Spinal cord (tissue), 9 donors: ENCODE measurements at regions not wholly inside any gene's neighbourhood (a gene's known extent, or its start where the extent isn't known, plus 50 kb on each side); places are given as distances from the start of the nearest gene placed in this dataset.
"Not testable (repeated sequence)": the region's sequence is repeated elsewhere in the genome, so short reads cannot be mapped to it uniquely, and the experiment has no call there.

Experiments used
- DNase-seq, 6 donors: peaks; one replicate each; pipeline versions ENCODE4 v3.0.0 to v3.0.0-alpha.2; 2013 to 2015; ENCODE audit warnings: low spot score in 6 of 6, low read depth in 4 of 6
- H3K27ac ChIP-seq: one replicate; pipeline ENCODE4 v1.5.1; 2013; ENCODE audit warnings: low read depth, low read length, control low read depth
- H3K27me3 ChIP-seq: one replicate; pipeline ENCODE4 v1.6.1; 2013; ENCODE audit warnings: low read length; ENCODE audit not compliant: control insufficient read depth, insufficient read depth
- H3K36me3 ChIP-seq: one replicate; pipeline ENCODE4 v1.6.1; 2013; ENCODE audit warnings: low read length; ENCODE audit not compliant: control insufficient read depth, insufficient read depth
- H3K4me1 ChIP-seq: one replicate; pipeline ENCODE4 v1.6.1; 2013; ENCODE audit warnings: low read length; ENCODE audit not compliant: control insufficient read depth, insufficient read depth
- H3K4me3 ChIP-seq: one replicate; pipeline ENCODE4 v1.5.1; 2013; ENCODE audit warnings: low read depth, low read length, control low read depth
- H3K9me3 ChIP-seq: one replicate; pipeline ENCODE4 v1.6.1; 2013; ENCODE audit warnings: low read length; ENCODE audit not compliant: control insufficient read depth, insufficient read depth
- WGBS: methylation state at CpG from one replicate; pipeline ENCODE4 v1.1.5; 2013; ENCODE audit warnings: missing lambda C conversion rate; ENCODE audit not compliant: insufficient coverage; 5-methylcytosine and 5-hydroxymethylcytosine counted together
- donor health status: healthy.

DNA sequence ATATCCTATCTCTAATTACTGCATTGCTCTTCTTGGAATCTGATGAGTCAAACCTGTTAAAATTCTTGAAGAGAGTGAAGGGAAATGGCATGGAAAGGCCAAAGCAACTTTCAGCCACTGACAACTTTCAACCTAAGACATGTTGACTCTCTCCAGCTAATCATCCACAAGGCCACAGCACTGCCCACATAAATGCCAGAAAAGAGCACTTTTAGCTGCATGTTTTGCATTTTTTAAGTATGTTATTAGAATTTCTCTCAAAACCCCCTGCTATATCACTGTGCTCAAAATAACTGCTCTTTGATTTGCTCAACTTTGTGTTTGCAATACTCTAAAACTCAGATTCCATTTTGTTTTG, 352.5 kb downstream of the ADGRL2 start:
- Histone ChIP-seq H3K27ac (no peak overlapping the region), H3K27me3 (no peaks in the 10 kb centered on the region), H3K9me3 (no peaks in the 10 kb centered on the region), H3K4me1 (no peaks in the 10 kb centered on the region), H3K4me3 (no peak overlapping the region), H3K36me3 (no peaks in the 10 kb centered on the region)
- no peak for DNase-seq

- H3K36me3 ChIP-seq, result no peaks in the 10 kb centered on the region
- H3K27me3 ChIP-seq, result no peaks in the 10 kb centered on the region
- peak in 1 of 6 donors; percentile 60 for DNase-seq
- 69% methylated on average over 3 of the region's 5 CpGs for WGBS
- H3K4me1 ChIP-seq, result no peaks in the 10 kb centered on the region
- no peak overlapping the region for H3K27ac ChIP-seq
- no peak overlapping the region for H3K4me3 ChIP-seq
- H3K9me3 ChIP-seq, result no peaks in the 10 kb centered on the region
These were observed 351.9 kb downstream of the ADGRL2 start for GRCh38 chr1:82152356-82153271.

DNA sequence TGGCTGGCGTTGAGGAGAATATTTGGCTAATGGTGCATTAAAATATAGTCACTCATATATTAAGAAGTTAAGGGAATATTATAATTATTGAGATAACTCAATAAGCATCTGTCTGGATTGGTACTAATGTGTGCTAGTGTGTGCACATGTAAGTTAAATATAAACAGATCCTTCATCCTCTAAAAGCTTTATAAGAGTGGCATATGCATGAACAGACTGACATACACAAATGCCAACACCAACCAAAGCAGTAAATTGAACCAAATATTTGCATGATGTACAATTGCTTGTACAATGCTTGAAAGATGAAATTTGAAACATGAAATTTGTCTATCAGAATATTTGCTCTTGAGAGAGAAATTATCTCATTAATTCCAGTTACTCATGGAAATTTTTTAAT, 344.9 kb downstream of the ADGRL2 start:
- DNase-seq, result peak in 1 of 6 donors; percentile 52
- WGBS, result no CpG with 5 or more reads among the region's 1 CpG
- no peak overlapping the region for H3K27ac ChIP-seq
- H3K27me3 ChIP-seq, result no peaks in the 10 kb centered on the region
- H3K36me3 ChIP-seq, result no peaks in the 10 kb centered on the region
- H3K4me1 ChIP-seq, result no peaks in the 10 kb centered on the region
- no peaks in the 10 kb centered on the region for H3K9me3 ChIP-seq
- H3K4me3 ChIP-seq, result no peak overlapping the region

- no peak for DNase-seq
- Histone ChIP-seq H3K27ac (no peak overlapping the region), H3K4me1 (no peaks in the 10 kb centered on the region), H3K27me3 (no peaks in the 10 kb centered on the region), H3K9me3 (no peaks in the 10 kb centered on the region), H3K4me3 (no peak overlapping the region), H3K36me3 (no peaks in the 10 kb centered on the region)
- WGBS, result 100% methylated on average over 2 of the region's 3 CpGs
These were observed 342.5 kb downstream of the ADGRL2 start for GRCh38 chr1:82143108-82143833.

- Histone ChIP-seq H3K36me3 (no peaks in the 10 kb centered on the region), H3K4me1 (no peaks in the 10 kb centered on the region), H3K4me3 (no peak overlapping the region), H3K9me3 (no peaks in the 10 kb centered on the region), H3K27ac (no peak overlapping the region), H3K27me3 (no peaks in the 10 kb centered on the region)
- no CpG with 5 or more reads among the region's 2 CpGs for WGBS
- DNase-seq, result peak in 1 of 6 donors; percentile 59
These were observed 340.7 kb downstream of the ADGRL2 start for GRCh38 chr1:82141390-82141789.

DNA sequence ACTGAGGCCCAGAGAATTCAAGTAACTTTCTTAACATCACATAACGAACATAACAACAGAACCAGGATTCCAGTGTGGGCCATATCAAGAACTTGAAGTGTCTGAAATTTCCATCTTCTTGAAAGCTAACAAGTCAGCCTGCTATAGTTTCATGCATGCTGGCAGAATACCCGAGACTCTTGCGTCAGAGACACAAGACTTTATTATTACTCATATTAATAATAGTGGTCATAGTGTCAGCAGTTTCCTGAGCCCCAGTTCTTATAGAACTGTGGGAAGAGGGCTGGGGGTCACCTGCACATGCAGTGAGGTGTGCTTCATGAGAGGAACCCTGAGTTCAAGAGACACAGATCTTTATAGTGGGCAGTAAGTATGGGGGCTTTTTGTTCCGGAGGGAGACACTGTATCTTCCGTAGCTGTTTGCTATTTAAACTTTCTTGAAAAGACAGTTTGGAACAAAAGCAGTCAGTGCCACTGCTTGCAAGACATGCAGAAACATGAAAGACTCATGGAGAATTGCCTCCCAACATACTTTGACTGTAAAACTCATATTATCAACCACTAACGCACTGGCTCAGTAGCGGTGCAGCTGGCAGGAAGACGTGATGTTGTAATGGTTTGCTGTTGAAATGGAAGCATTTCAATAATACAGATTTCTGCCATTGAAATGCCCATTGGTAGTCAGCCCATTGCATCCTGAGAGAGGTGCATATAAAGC, 339.2 kb downstream of the ADGRL2 start:
- Histone ChIP-seq H3K4me3 (no peak overlapping the region), H3K4me1 (no peaks in the 10 kb centered on the region), H3K9me3 (no peaks in the 10 kb centered on the region), H3K36me3 (no peaks in the 10 kb centered on the region), H3K27ac (no peak overlapping the region), H3K27me3 (no peaks in the 10 kb centered on the region)
- WGBS, result 100% methylated on average over 3 of the region's 8 CpGs
- DNase-seq, result no peak

GRCh38 chr1:82136351-82136750, 335.6 kb downstream of the ADGRL2 start:
- not testable (repeated sequence) for H3K4me3 ChIP-seq
- WGBS, result 95% methylated on average over 17 of the region's 20 CpGs

GRCh38 chr1:82125866-82126265, 325.1 kb downstream of the ADGRL2 start:
- no CpG with 5 or more reads among the region's 1 CpG for WGBS

More at GRCh38 chr1:82136351-82136750, 335.6 kb downstream of the ADGRL2 start:
- H3K9me3 ChIP-seq, H3K27ac ChIP-seq, H3K4me1 ChIP-seq, H3K36me3 ChIP-seq, H3K27me3 ChIP-seq, DNase-seq: not testable (repeated sequence)

GRCh38 chr1:82125119-82125518, 324.4 kb downstream of the ADGRL2 start:
- no CpG with 5 or more reads among the region's 3 CpGs for WGBS
- H3K36me3 ChIP-seq, result no peaks in the 10 kb centered on the region
- H3K4me3 ChIP-seq, result no peak overlapping the region
- no peaks in the 10 kb centered on the region for H3K27me3 ChIP-seq
- H3K9me3 ChIP-seq, result no peaks in the 10 kb centered on the region
- peak in 1 of 6 donors; percentile 26 for DNase-seq
- no peaks in the 10 kb centered on the region for H3K4me1 ChIP-seq
- no peak overlapping the region for H3K27ac ChIP-seq

More at GRCh38 chr1:82125866-82126265, 325.1 kb downstream of the ADGRL2 start:
- Histone ChIP-seq H3K27me3 (no peaks in the 10 kb centered on the region), H3K4me3 (no peak overlapping the region), H3K27ac (no peak overlapping the region), H3K36me3 (no peaks in the 10 kb centered on the region), H3K4me1 (no peaks in the 10 kb centered on the region), H3K9me3 (no peaks in the 10 kb centered on the region)
- no peak for DNase-seq
